HepG2 (cell line): ENCODE measurements at regions not wholly inside any gene's neighbourhood (a gene's known extent, or its start where the extent isn't known, plus 50 kb on each side); places are given as distances from the start of the nearest gene placed in this dataset.

Experiments
- HNRNPH1 ChIP-seq: fragments of 200-400 bp; formaldehyde crosslinking; optimal IDR thresholded peaks from 2 replicates; pipeline ENCODE3; 2017; ENCODE audit warnings: mild to moderate bottlenecking, low read depth, low read length
- JUND ChIP-seq: sonication (generic); formaldehyde crosslinking; IDR thresholded peaks from 2 replicates; pipeline ENCODE4 v1.8.0; 2022; ENCODE audit warnings: mild to moderate bottlenecking, missing genetic modification reagents
- KLF6 ChIP-seq: IDR thresholded peaks from 2 replicates; pipeline ENCODE4 v1.8.0; 2016; ENCODE audit warnings: missing biosample characterization, missing genetic modification reagents
- NR1H2 ChIP-seq: sonication (generic); formaldehyde crosslinking; IDR thresholded peaks from 2 replicates; pipeline ENCODE4 v1.8.1; 2022; ENCODE audit warnings: low read depth, missing genetic modification reagents, borderline replicate concordance
- NR2F1 ChIP-seq, 2 experiments: fragments of 450-650 bp in 1 of 2; formaldehyde crosslinking in 1 of 2; IDR thresholded peaks; 2 replicates each; pipeline versions ENCODE4 v1.5.0 to v1.6.1; 2016 to 2020; ENCODE audit warnings: mild to moderate bottlenecking in 1 of 2, missing compliant biosample characterization in 1 of 2, missing genetic modification reagents in 1 of 2, moderate library complexity in 1 of 2
- POLR2A ChIP-seq, 2 experiments: IDR thresholded peaks; 2 replicates each; pipeline ENCODE4 v1.6.1; 2011; ENCODE audit warnings: low read depth in 2 of 2, low read length in 2 of 2, mild to moderate bottlenecking in 1 of 2, moderate library complexity in 1 of 2; ENCODE audit not compliant: insufficient read depth in 1 of 2
- RORA ChIP-seq: sonication (generic); formaldehyde crosslinking; IDR thresholded peaks from 2 replicates; pipeline ENCODE4 v1.5.0; 2020; ENCODE audit warnings: mild to moderate bottlenecking, missing genetic modification reagents, moderate library complexity
- TEAD2 ChIP-seq: sonication (generic); formaldehyde crosslinking; IDR thresholded peaks from 2 replicates; pipeline ENCODE4 v1.9.0; 2021; ENCODE audit warnings: missing genetic modification reagents
- TERF1 ChIP-seq: sonication (generic); formaldehyde crosslinking; IDR thresholded peaks from 2 replicates; pipeline ENCODE4 v1.8.0; 2022; ENCODE audit warnings: mild to moderate bottlenecking, missing genetic modification reagents, moderate library complexity
- TRAFD1 ChIP-seq: sonication (generic); formaldehyde crosslinking; IDR thresholded peaks from 2 replicates; pipeline ENCODE4 v1.5.1; 2020; ENCODE audit warnings: missing genetic modification reagents, mild to moderate bottlenecking, borderline replicate concordance
- ZNF354B ChIP-seq: sonication (generic); formaldehyde crosslinking; IDR thresholded peaks from 2 replicates; pipeline ENCODE4 v1.8.0; 2022; ENCODE audit warnings: mild to moderate bottlenecking, missing genetic modification reagents
- ZNF841 ChIP-seq: sonication (generic); formaldehyde crosslinking; IDR thresholded peaks from 2 replicates; pipeline ENCODE4 v1.8.1; 2023; ENCODE audit warnings: missing genetic modification reagents, borderline replicate concordance
- TF ChIP-seq, protein P1 (sequence below): IDR thresholded peaks from 2 replicates; pipeline ENCODE4 v1.6.1; 2016; ENCODE audit warnings: mild to moderate bottlenecking, missing biosample characterization, missing genetic modification reagents
- TF ChIP-seq, protein P2 (sequence below): sonication (generic); formaldehyde crosslinking; IDR thresholded peaks from 2 replicates; pipeline ENCODE4 v1.4.0; 2020; ENCODE audit warnings: missing genetic modification reagents

GRCh38 chr21:39005502-39005787, 177.8 kb downstream of the PSMG1 start (continued):
- TF ChIP-seq TRAFD1 (CRISPR knock-in tag) (no peak), JUND (no peak), KLF6 (CRISPR knock-in tag) (no peak), NR1H2 (no peak), TERF1 (CRISPR knock-in tag) (no peak), POLR2A (IDR thresholded peaks at IDR 0.05; ENCODE audit: insufficient read depth in 1 of 2, low read depth in 2 of 2, low read length in 2 of 2) (no peak), HNRNPH1 (no peak), ZNF841 (CRISPR knock-in tag) (no peak), NR2F1 (CRISPR knock-in tag; IDR thresholded peaks at IDR 0.05) (no peak), TEAD2 (CRISPR knock-in tag) (no peak), ZNF354B (no peak), RORA (CRISPR knock-in tag) (no peak)
- TF ChIP-seq, protein P1, sequence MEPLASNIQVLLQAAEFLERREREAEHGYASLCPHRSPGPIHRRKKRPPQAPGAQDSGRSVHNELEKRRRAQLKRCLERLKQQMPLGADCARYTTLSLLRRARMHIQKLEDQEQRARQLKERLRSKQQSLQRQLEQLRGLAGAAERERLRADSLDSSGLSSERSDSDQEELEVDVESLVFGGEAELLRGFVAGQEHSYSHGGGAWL (CRISPR knock-in tag) = no peak
- TF ChIP-seq, protein P2, sequence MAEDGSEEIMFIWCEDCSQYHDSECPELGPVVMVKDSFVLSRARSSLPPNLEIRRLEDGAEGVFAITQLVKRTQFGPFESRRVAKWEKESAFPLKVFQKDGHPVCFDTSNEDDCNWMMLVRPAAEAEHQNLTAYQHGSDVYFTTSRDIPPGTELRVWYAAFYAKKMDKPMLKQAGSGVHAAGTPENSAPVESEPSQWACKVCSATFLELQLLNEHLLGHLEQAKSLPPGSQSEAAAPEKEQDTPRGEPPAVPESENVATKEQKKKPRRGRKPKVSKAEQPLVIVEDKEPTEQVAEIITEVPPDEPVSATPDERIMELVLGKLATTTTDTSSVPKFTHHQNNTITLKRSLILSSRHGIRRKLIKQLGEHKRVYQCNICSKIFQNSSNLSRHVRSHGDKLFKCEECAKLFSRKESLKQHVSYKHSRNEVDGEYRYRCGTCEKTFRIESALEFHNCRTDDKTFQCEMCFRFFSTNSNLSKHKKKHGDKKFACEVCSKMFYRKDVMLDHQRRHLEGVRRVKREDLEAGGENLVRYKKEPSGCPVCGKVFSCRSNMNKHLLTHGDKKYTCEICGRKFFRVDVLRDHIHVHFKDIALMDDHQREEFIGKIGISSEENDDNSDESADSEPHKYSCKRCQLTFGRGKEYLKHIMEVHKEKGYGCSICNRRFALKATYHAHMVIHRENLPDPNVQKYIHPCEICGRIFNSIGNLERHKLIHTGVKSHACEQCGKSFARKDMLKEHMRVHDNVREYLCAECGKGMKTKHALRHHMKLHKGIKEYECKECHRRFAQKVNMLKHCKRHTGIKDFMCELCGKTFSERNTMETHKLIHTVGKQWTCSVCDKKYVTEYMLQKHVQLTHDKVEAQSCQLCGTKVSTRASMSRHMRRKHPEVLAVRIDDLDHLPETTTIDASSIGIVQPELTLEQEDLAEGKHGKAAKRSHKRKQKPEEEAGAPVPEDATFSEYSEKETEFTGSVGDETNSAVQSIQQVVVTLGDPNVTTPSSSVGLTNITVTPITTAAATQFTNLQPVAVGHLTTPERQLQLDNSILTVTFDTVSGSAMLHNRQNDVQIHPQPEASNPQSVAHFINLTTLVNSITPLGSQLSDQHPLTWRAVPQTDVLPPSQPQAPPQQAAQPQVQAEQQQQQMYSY (CRISPR knock-in tag) = no peak
